Endothelial cell of umbilical vein (primary cell): ENCODE measurements at regions not wholly inside any gene's neighbourhood (a gene's known extent, or its start where the extent isn't known, plus 50 kb on each side); places are given as distances from the start of the nearest gene placed in this dataset.

Experiments
- CTCF ChIP-seq, 2 donors: IDR thresholded peaks; 1 replicate in 1 of 2; 2 replicates in 1 of 2; pipeline ENCODE4 v1.5.1; 2011; ENCODE audit warnings: low read length in 2 of 2, mild to moderate bottlenecking in 2 of 2, moderate library complexity in 2 of 2, control low read depth in 1 of 2, inconsistent platforms in 1 of 2, low read depth in 1 of 2; ENCODE audit not compliant: insufficient read depth in 1 of 2; ENCODE audit errors: extremely low read depth in 1 of 2
- EZH2 ChIP-seq: IDR thresholded peaks from 2 replicates; pipeline ENCODE4 v1.6.1; 2012; ENCODE audit warnings: borderline replicate concordance, low read depth, mild to moderate bottlenecking, moderate library complexity, low read length, inconsistent platforms; ENCODE audit not compliant: severe bottlenecking
- FOS ChIP-seq: IDR thresholded peaks from 2 replicates; pipeline ENCODE4 v1.6.1; 2011; ENCODE audit warnings: mild to moderate bottlenecking, low read length, moderate library complexity, borderline replicate concordance; ENCODE audit not compliant: insufficient read depth
- GATA2 ChIP-seq: IDR thresholded peaks from 2 replicates; pipeline ENCODE4 v1.7.0; 2011; ENCODE audit warnings: low read depth, mild to moderate bottlenecking, moderate library complexity, mixed read lengths, low read length; ENCODE audit not compliant: insufficient read length, insufficient read depth
- JUN ChIP-seq: IDR thresholded peaks from 2 replicates; pipeline ENCODE4 v1.6.1; 2011; ENCODE audit warnings: borderline replicate concordance, low read depth; ENCODE audit not compliant: insufficient read length, insufficient read depth
- MAX ChIP-seq: IDR thresholded peaks from 2 replicates; pipeline ENCODE4 v1.6.1; 2011; ENCODE audit not compliant: insufficient read depth, insufficient read length
- MYC ChIP-seq: IDR thresholded peaks from one replicate; pipeline ENCODE4 v1.6.1; 2011; ENCODE audit warnings: mild to moderate bottlenecking, low read depth, low read length
- POLR2A ChIP-seq: IDR thresholded peaks from 2 replicates; pipeline ENCODE4 v1.6.1; 2012; ENCODE audit warnings: low read depth, mild to moderate bottlenecking, control low read depth, low read length
- POLR2AphosphoS5 ChIP-seq: IDR thresholded peaks from 2 replicates; pipeline ENCODE4 v1.6.1; 2012; ENCODE audit warnings: low read depth, mild to moderate bottlenecking, control low read depth, low read length, moderate library complexity; ENCODE audit not compliant: insufficient read depth

GRCh38 chr7:110470420-110470819 lies 620.5 kb upstream of the LRRN3 start:
- TF ChIP-seq EZH2 = no peak
- no peak for TF ChIP-seq CTCF (IDR thresholded peaks at IDR 0.05; ENCODE audit: extremely low read depth in 1 of 2, insufficient read depth in 1 of 2, low read depth in 1 of 2, low read length in 2 of 2)
- TF ChIP-seq MYC = no peak
- TF ChIP-seq POLR2A = no peak
- TF ChIP-seq JUN = no peak
- no peak for TF ChIP-seq MAX
- TF ChIP-seq POLR2AphosphoS5 = no peak
- no peak for TF ChIP-seq FOS
- TF ChIP-seq GATA2 = no peak
